ENCODE measurements at regions not wholly inside any gene's neighbourhood (a gene's known extent, or its start where the extent isn't known, plus 50 kb on each side); places are given as distances from the start of the nearest gene placed in this dataset.

GRCh38 chr7:68444956-68445355 lies 1153.3 kb upstream of the AUTS2 start:
- no peaks in the 10 kb centered on the region for H3K27me3 ChIP-seq (ENCODE audit: control insufficient read depth, insufficient read depth, low read length)
- no peaks in the 10 kb centered on the region for H3K9me3 ChIP-seq (ENCODE audit: control insufficient read depth, insufficient read depth, low read length)
- no peaks in the 10 kb centered on the region for H3K4me1 ChIP-seq (ENCODE audit: control insufficient read depth, insufficient read depth, low read length)
- H3K4me3 ChIP-seq (ENCODE audit: low read depth, low read length), result no peak overlapping the region
- no peak overlapping the region for H3K27ac ChIP-seq (ENCODE audit: low read depth, low read length)
- WGBS (ENCODE audit: insufficient coverage), result 100% methylated on average over 1 of the region's 3 CpGs
- DNase-seq (ENCODE audit: low read depth in 4 of 6, low spot score in 6 of 6), result no peak
- H3K36me3 ChIP-seq (ENCODE audit: control insufficient read depth, insufficient read depth, low read length), result no peaks in the 10 kb centered on the region

GRCh38 chr7:68446183-68446582 lies 1152.1 kb upstream of the AUTS2 start:
- Histone ChIP-seq H3K27me3 (ENCODE audit: control insufficient read depth, insufficient read depth, low read length) (no peaks in the 10 kb centered on the region), H3K4me1 (ENCODE audit: control insufficient read depth, insufficient read depth, low read length) (no peaks in the 10 kb centered on the region), H3K4me3 (ENCODE audit: low read depth, low read length) (no peak overlapping the region), H3K36me3 (ENCODE audit: control insufficient read depth, insufficient read depth, low read length) (no peaks in the 10 kb centered on the region), H3K9me3 (ENCODE audit: control insufficient read depth, insufficient read depth, low read length) (no peaks in the 10 kb centered on the region), H3K27ac (ENCODE audit: low read depth, low read length) (no peak overlapping the region)
- DNase-seq (ENCODE audit: low read depth in 4 of 6, low spot score in 6 of 6), result peak in 1 of 6 donors; percentile 53
- WGBS (ENCODE audit: insufficient coverage), result 63% methylated on average over 8 of the region's 10 CpGs

GRCh38 chr7:68449099-68449498 lies 1149.2 kb upstream of the AUTS2 start:
- Histone ChIP-seq H3K36me3 (ENCODE audit: control insufficient read depth, insufficient read depth, low read length) (no peaks in the 10 kb centered on the region), H3K9me3 (ENCODE audit: control insufficient read depth, insufficient read depth, low read length) (no peaks in the 10 kb centered on the region), H3K27me3 (ENCODE audit: control insufficient read depth, insufficient read depth, low read length) (no peaks in the 10 kb centered on the region), H3K4me1 (ENCODE audit: control insufficient read depth, insufficient read depth, low read length) (no peaks in the 10 kb centered on the region), H3K27ac (ENCODE audit: low read depth, low read length) (no peak overlapping the region), H3K4me3 (ENCODE audit: low read depth, low read length) (no peak overlapping the region)
- DNase-seq (ENCODE audit: low read depth in 4 of 6, low spot score in 6 of 6), result no peak
- 93% methylated on average over 1 of the region's 2 CpGs for WGBS (ENCODE audit: insufficient coverage)

- no peak overlapping the region for H3K4me3 ChIP-seq (ENCODE audit: low read depth, low read length)
- DNase-seq (ENCODE audit: low read depth in 4 of 6, low spot score in 6 of 6), result peak in 1 of 6 donors; percentile 82
- no peaks in the 10 kb centered on the region for H3K9me3 ChIP-seq (ENCODE audit: control insufficient read depth, insufficient read depth, low read length)
- no peaks in the 10 kb centered on the region for H3K4me1 ChIP-seq (ENCODE audit: control insufficient read depth, insufficient read depth, low read length)
- no peak overlapping the region for H3K27ac ChIP-seq (ENCODE audit: low read depth, low read length)
- no peaks in the 10 kb centered on the region for H3K36me3 ChIP-seq (ENCODE audit: control insufficient read depth, insufficient read depth, low read length)
- H3K27me3 ChIP-seq (ENCODE audit: control insufficient read depth, insufficient read depth, low read length), result no peaks in the 10 kb centered on the region
- WGBS (ENCODE audit: insufficient coverage), result no CpG with 5 or more reads among the region's 5 CpGs
These were observed 1148.5 kb upstream of the AUTS2 start for GRCh38 chr7:68449816-68450215.

GRCh38 chr7:68454931-68455330 lies 1143.3 kb upstream of the AUTS2 start:
- 29% methylated on average over 1 of the region's 5 CpGs for WGBS (ENCODE audit: insufficient coverage)
- Histone ChIP-seq H3K4me1 (ENCODE audit: control insufficient read depth, insufficient read depth, low read length) (no peaks in the 10 kb centered on the region), H3K27ac (ENCODE audit: low read depth, low read length) (no peak overlapping the region), H3K9me3 (ENCODE audit: control insufficient read depth, insufficient read depth, low read length) (no peaks in the 10 kb centered on the region), H3K4me3 (ENCODE audit: low read depth, low read length) (no peak overlapping the region), H3K27me3 (ENCODE audit: control insufficient read depth, insufficient read depth, low read length) (no peaks in the 10 kb centered on the region), H3K36me3 (ENCODE audit: control insufficient read depth, insufficient read depth, low read length) (no peaks in the 10 kb centered on the region)
- DNase-seq (ENCODE audit: low read depth in 4 of 6, low spot score in 6 of 6), result no peak

- DNase-seq (ENCODE audit: low read depth in 4 of 6, low spot score in 6 of 6), result no peak
- H3K9me3 ChIP-seq (ENCODE audit: control insufficient read depth, insufficient read depth, low read length), result no peaks in the 10 kb centered on the region
- H3K27ac ChIP-seq (ENCODE audit: low read depth, low read length), result no peak overlapping the region
- H3K36me3 ChIP-seq (ENCODE audit: control insufficient read depth, insufficient read depth, low read length), result no peaks in the 10 kb centered on the region
- no peaks in the 10 kb centered on the region for H3K4me1 ChIP-seq (ENCODE audit: control insufficient read depth, insufficient read depth, low read length)
- H3K4me3 ChIP-seq (ENCODE audit: low read depth, low read length), result no peak overlapping the region
- no peaks in the 10 kb centered on the region for H3K27me3 ChIP-seq (ENCODE audit: control insufficient read depth, insufficient read depth, low read length)
These were observed 1141.8 kb upstream of the AUTS2 start for GRCh38 chr7:68456469-68456868.

GRCh38 chr7:68457481-68457880 lies 1140.8 kb upstream of the AUTS2 start:
- H3K4me1 ChIP-seq (ENCODE audit: control insufficient read depth, insufficient read depth, low read length), result no peaks in the 10 kb centered on the region
- DNase-seq (ENCODE audit: low read depth in 4 of 6, low spot score in 6 of 6), result no peak
- H3K4me3 ChIP-seq (ENCODE audit: low read depth, low read length), result no peak overlapping the region
- H3K36me3 ChIP-seq (ENCODE audit: control insufficient read depth, insufficient read depth, low read length), result no peaks in the 10 kb centered on the region
- no peaks in the 10 kb centered on the region for H3K9me3 ChIP-seq (ENCODE audit: control insufficient read depth, insufficient read depth, low read length)
- no peaks in the 10 kb centered on the region for H3K27me3 ChIP-seq (ENCODE audit: control insufficient read depth, insufficient read depth, low read length)
- H3K27ac ChIP-seq (ENCODE audit: low read depth, low read length), result no peak overlapping the region
- WGBS (ENCODE audit: insufficient coverage), result 95% methylated on average over 3 of the region's 5 CpGs

GRCh38 chr7:68458010-68458908 lies 1140.0 kb upstream of the AUTS2 start:
- H3K4me3 ChIP-seq (ENCODE audit: low read depth, low read length), result no peak overlapping the region
- no peaks in the 10 kb centered on the region for H3K9me3 ChIP-seq (ENCODE audit: control insufficient read depth, insufficient read depth, low read length)
- no peak overlapping the region for H3K27ac ChIP-seq (ENCODE audit: low read depth, low read length)
- H3K27me3 ChIP-seq (ENCODE audit: control insufficient read depth, insufficient read depth, low read length), result no peaks in the 10 kb centered on the region
- no peaks in the 10 kb centered on the region for H3K36me3 ChIP-seq (ENCODE audit: control insufficient read depth, insufficient read depth, low read length)
- H3K4me1 ChIP-seq (ENCODE audit: control insufficient read depth, insufficient read depth, low read length), result no peaks in the 10 kb centered on the region
- 70% methylated on average over 4 of the region's 5 CpGs for WGBS (ENCODE audit: insufficient coverage)
- no peak for DNase-seq (ENCODE audit: low read depth in 4 of 6, low spot score in 6 of 6)

- WGBS (ENCODE audit: insufficient coverage), result 57% methylated on average over 1 of the region's 2 CpGs
- Histone ChIP-seq H3K27me3 (ENCODE audit: control insufficient read depth, insufficient read depth, low read length) (no peaks in the 10 kb centered on the region), H3K9me3 (ENCODE audit: control insufficient read depth, insufficient read depth, low read length) (no peaks in the 10 kb centered on the region), H3K4me3 (ENCODE audit: low read depth, low read length) (no peak overlapping the region), H3K36me3 (ENCODE audit: control insufficient read depth, insufficient read depth, low read length) (no peaks in the 10 kb centered on the region), H3K27ac (ENCODE audit: low read depth, low read length) (no peak overlapping the region), H3K4me1 (ENCODE audit: control insufficient read depth, insufficient read depth, low read length) (no peaks in the 10 kb centered on the region)
- peak in 1 of 6 donors; percentile 42 for DNase-seq (ENCODE audit: low read depth in 4 of 6, low spot score in 6 of 6)
These were observed 1136.8 kb upstream of the AUTS2 start for GRCh38 chr7:68461430-68461829.

- no peak overlapping the region for H3K4me3 ChIP-seq (ENCODE audit: low read depth, low read length)
- WGBS (ENCODE audit: insufficient coverage), result 76% methylated on average over 5 of the region's 17 CpGs
These were observed 1127.3 kb upstream of the AUTS2 start for GRCh38 chr7:68470836-68471435.

More at GRCh38 chr7:68470836-68471435, 1127.3 kb upstream of the AUTS2 start:
- Histone ChIP-seq H3K4me1 (ENCODE audit: control insufficient read depth, insufficient read depth, low read length) (peaks cover 5% of the 10 kb centered on the region), H3K27ac (ENCODE audit: low read depth, low read length) (no peak overlapping the region), H3K9me3 (ENCODE audit: control insufficient read depth, insufficient read depth, low read length) (no peaks in the 10 kb centered on the region), H3K27me3 (ENCODE audit: control insufficient read depth, insufficient read depth, low read length) (peaks cover 2% of the 10 kb centered on the region), H3K36me3 (ENCODE audit: control insufficient read depth, insufficient read depth, low read length) (no peaks in the 10 kb centered on the region)
- DNase-seq (ENCODE audit: low read depth in 4 of 6, low spot score in 6 of 6), result peak in 1 of 6 donors; percentile 14

All from spinal cord (tissue), 9 donors.